ENCODE measurements at regions not wholly inside any gene's neighbourhood (a gene's known extent, or its start where the extent isn't known, plus 50 kb on each side); places are given as distances from the start of the nearest gene placed in this dataset.

GRCh38 chr12:127749416-127749815 is 517.6 kb upstream of the TMEM132C start:
- DNase-seq (ENCODE audit: low spot score), result no peak

DNA sequence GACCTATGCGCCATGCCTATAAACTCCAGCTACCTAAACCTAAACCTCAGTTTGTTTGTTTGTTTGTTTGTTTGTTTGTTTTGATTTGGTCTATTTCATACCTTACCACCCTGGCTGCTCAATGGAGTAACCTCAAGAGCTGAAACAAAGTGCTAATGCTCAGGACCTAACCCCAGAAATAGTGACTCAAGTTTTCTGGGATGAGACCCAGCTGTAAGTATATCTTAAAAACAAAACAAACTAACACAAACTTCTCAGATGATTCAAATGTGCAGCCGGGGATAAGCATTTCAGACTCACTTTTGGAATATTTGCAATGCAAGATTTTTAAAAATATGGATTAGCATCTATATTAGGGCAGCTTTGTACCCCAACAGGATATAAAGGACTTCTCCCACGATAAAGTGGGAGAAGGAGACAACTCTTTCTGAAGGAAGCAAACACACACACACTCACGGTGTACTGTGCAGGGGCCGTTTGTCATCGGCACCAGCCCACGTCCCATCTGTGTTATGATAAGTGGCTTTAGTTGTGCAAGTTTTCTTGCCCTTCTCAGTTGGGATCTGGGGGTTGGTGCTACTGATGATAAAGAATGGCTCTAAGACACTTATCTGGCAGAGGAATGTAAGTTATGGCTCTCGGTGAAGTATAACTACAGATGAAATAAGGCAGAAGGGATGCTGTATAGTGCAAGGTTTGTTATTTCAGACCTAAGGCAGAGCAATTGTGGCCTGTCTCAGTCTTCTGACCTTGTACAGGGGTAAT is 516.7 kb upstream of the TMEM132C start:
- DNase-seq (ENCODE audit: low spot score), result no peak

GRCh38 chr12:127752802-127753201 is 514.2 kb upstream of the TMEM132C start:
- no peak for DNase-seq (ENCODE audit: low spot score)

DNA sequence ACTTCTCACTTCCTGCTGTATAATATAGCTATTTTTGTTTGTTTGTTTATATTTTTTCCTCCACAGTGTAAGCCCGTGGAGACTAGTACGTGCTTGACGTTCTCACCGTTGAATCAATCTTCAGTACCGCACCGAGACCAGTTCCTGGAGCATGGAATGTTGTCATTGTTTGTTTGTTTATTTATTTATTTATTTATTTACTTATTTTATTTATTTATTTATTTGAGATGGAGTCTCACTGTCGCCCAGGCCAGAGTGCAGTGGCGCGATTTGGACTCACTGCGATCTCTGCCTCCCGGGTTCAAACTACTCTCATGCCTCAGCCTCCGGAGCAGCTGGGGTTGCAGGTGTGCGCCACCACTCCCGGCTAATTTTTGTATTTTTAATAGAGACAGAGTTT is 506.6 kb upstream of the TMEM132C start:
- no peak for DNase-seq (ENCODE audit: low spot score)

- DNase-seq (ENCODE audit: low spot score), result no peak
These were observed 506.0 kb upstream of the TMEM132C start for GRCh38 chr12:127760996-127761395.

DNA sequence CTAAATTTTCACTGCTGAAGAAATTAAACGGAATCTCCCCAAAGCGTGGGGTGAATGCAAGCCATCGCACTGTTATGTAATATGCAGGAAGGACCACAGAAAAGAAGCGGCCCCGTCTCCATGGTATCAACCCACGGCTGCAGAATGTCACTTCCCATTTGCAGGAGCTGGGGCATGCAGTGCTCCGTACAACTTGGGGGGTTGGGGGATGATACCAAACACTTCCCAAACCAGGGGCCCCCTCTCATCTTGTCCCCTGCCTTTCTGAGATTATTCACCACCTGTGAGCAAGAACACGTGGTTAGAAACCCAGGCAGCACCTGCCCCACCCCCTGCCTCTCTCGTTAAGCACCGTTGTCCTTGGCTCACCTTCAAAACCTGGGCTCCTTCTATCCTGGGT is 505.1 kb upstream of the TMEM132C start:
- no peak for DNase-seq (ENCODE audit: low spot score)

GRCh38 chr12:127767656-127768055 is 499.3 kb upstream of the TMEM132C start:
- DNase-seq (ENCODE audit: low spot score), result no peak

DNA sequence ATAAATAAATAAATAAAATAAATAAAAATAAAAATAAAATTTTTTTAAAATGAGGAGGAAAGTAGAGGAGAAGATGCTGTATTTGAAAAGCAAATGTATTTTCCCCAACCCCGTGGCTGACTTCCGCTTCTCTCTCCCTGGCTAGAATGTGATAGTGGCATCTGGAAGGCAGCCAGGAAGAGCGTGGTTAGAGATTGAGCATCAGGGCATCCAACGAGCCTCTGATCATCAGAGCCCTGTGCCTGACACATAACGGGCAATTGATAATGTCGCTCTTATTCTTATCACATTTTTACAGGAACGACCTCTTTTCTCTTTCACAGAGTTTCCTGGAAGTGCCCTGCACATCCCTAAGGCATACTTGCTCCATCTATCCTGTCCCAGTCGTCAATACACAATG is 496.9 kb upstream of the TMEM132C start:
- no peak for DNase-seq (ENCODE audit: low spot score)

- DNase-seq (ENCODE audit: low spot score), result no peak
These were observed 495.4 kb upstream of the TMEM132C start for GRCh38 chr12:127771546-127771945.

DNA sequence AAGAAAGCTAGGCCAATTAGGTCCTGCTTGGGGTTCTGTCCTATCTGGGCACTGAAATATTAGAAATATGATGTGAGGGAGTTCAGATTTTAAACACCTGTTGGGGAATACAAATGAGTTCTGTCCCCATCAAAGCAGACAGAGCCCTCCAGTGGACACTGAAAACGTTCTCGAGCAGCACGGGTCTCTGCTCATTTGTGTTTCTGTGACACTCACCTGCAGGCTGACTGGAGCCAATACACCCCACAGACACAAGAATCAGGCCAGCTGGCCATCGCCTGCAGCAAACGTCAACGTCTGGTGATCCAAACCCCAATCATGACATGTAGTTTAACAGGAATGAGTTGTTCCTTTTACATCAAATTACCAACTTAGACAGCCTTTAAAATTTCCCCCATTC is 493.4 kb upstream of the TMEM132C start:
- no peak for DNase-seq (ENCODE audit: low spot score)

- no peak for DNase-seq (ENCODE audit: low spot score)
These were observed 492.1 kb upstream of the TMEM132C start for GRCh38 chr12:127774828-127775227.

- DNase-seq (ENCODE audit: low spot score), result no peak
These were observed 487.5 kb upstream of the TMEM132C start for GRCh38 chr12:127779301-127780045.

DNA sequence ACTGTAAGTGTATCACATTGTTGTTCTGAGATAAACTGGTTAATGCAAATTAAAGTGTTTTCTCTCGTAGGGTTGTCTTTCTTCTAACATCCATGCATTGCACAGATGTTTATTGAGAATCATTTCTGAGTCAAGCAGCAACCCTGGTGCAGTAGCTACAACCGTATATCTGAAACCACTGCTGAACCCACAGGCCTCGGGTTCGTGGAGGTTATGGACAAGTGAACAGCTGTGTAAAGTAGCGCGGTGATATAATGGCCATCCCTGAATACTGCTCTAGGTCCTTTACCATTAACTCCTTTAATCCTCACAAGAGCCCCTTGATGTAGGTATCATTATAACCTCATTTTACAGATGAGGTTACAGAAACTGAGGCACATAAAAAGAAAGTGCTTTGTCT is 486.1 kb upstream of the TMEM132C start:
- DNase-seq (ENCODE audit: low spot score), result no peak

DNA sequence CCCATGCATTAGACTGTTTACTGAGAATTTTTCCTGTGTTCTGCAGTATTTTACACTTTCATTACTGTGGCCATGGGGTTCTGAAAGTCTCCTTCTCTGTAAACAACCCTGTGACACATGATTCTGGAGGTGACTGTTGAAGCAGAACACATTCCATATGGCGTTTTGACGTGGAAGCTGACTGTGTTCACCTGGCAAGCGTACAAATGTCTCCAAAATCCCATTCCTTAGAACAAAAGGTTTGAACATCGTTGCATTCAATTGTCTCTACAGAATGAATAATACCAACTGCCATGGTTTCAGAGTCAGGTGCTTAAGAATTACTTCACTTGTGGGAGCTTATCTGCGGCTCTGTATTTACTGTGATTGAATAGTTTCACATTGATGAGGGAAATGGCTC is 485.6 kb upstream of the TMEM132C start:
- no peak for DNase-seq (ENCODE audit: low spot score)

DNA sequence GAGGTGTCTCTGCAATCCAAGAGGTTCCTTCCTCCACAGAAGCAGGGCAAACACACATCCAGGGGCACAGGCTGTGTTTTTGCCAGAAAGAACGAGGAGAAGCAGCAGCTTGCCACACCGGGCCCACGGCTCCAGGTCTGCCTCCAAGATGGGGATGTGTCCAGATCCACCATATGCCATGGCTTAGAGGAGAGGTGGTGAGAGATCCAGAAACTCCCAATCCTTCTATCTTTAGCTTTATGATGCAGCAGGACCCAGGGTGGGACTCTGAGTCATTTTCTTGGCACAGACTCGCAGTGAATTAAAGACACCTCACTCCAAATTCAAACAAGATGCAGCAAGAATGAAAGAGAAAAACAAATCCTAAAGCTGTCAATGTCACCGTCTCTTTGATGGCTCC is 481.4 kb upstream of the TMEM132C start:
- DNase-seq (ENCODE audit: low spot score), result peak; percentile 30

DNA sequence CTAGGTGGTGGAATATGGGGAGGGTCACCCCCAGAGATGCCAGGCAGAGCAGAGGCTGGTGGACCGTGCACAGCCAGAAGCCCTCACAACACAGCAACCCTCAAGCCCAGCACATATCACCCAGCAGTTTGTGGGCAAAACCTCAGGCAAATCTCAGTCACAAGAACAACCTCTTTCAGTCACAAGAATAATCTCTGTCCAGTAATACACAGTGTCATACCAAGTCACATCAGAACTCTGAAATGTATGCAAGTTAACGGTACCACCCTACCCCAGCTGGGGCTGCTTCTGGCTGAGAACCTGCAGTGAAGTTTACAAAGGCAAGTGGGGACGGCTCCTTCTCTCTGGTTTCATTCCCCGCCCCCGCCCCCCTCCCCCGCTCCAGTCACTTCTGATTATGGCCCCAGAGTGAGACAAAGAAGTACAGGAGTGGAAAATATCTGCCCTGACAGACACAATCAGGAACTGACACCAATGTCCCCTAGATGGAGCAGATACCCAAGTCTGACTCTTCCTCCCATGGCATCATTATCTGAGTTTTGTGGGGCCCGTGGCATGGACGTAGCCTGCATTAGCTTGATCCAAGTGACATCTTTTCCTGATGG is 480.9 kb upstream of the TMEM132C start:
- no peak for DNase-seq (ENCODE audit: low spot score)

GRCh38 chr12:127787544-127787943 is 479.4 kb upstream of the TMEM132C start:
- no peak for DNase-seq (ENCODE audit: low spot score)

DNA sequence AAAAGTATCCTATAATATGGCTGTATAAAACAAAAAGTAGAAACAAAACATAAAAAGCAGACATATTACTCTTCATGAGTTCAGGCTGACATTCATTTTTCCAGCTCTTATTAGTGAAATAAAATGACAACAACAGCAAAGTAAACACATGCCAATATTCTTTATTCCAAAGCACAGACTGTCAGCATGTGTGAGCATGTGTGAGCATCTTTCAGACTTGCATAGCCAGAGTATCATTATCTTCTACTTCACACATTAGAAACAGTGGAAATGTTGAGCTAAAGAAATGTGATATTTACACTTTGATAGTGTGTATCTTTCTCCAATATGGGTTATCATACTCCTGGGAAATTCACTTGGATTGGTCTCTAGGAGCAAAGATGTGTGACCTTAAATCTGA is 476.6 kb upstream of the TMEM132C start:
- no peak for DNase-seq (ENCODE audit: low spot score)

- DNase-seq (ENCODE audit: low spot score), result no peak
These were observed 475.8 kb upstream of the TMEM132C start for GRCh38 chr12:127791217-127791616.

- DNase-seq (ENCODE audit: low spot score), result no peak
These were observed 469.1 kb upstream of the TMEM132C start for GRCh38 chr12:127797918-127798317.

- no peak for DNase-seq (ENCODE audit: low spot score)
These were observed 464.7 kb upstream of the TMEM132C start for GRCh38 chr12:127802271-127802670.

GRCh38 chr12:127803545-127803944 is 463.4 kb upstream of the TMEM132C start:
- peak; percentile 65 for DNase-seq (ENCODE audit: low spot score)

GRCh38 chr12:127809275-127809674 is 457.7 kb upstream of the TMEM132C start:
- no peak for DNase-seq (ENCODE audit: low spot score)

Data from pons (tissue), 1 donor.